Bronchial epithelial cell (primary cell): ENCODE measurements at regions not wholly inside any gene's neighbourhood (a gene's known extent, or its start where the extent isn't known, plus 50 kb on each side); places are given as distances from the start of the nearest gene placed in this dataset.
A peak's percentile ranks its signal among the peaks of the same experiment; 100 is the strongest.

Source experiments
- DNase-seq: peaks from one replicate; pipeline ENCODE4 v3.0.0-alpha.2; 2010; ENCODE audit warnings: low read depth
- FAIRE-seq: peaks from 2 replicates; lab custom pipeline; 2011; peaks lifted over from hg19 to GRCh38; lab: Jason Lieb, UNC
- H3K27me3 ChIP-seq: 2 replicates; pipeline ENCODE4 v1.5.1; 2011; ENCODE audit warnings: low read length; ENCODE audit not compliant: control insufficient read depth, insufficient read depth
- H3K36me3 ChIP-seq: 2 replicates; pipeline ENCODE4 v1.5.1; 2011; ENCODE audit warnings: low read length; ENCODE audit not compliant: control insufficient read depth, insufficient read depth
- H3K4me3 ChIP-seq: 2 replicates; pipeline ENCODE4 v1.5.1; 2011; ENCODE audit warnings: mild to moderate bottlenecking, low read depth, low read length, control low read depth
- CTCF ChIP-seq: IDR thresholded peaks from 2 replicates; pipeline ENCODE4 v1.5.1; 2011; ENCODE audit warnings: mild to moderate bottlenecking, moderate library complexity, low read length, control low read depth, inconsistent platforms; ENCODE audit not compliant: insufficient read depth, severe bottlenecking

- no peak for TF ChIP-seq CTCF
Observed at GRCh38 chr1:213714645-213715044, 273.1 kb upstream of the PROX1 start.

DNA sequence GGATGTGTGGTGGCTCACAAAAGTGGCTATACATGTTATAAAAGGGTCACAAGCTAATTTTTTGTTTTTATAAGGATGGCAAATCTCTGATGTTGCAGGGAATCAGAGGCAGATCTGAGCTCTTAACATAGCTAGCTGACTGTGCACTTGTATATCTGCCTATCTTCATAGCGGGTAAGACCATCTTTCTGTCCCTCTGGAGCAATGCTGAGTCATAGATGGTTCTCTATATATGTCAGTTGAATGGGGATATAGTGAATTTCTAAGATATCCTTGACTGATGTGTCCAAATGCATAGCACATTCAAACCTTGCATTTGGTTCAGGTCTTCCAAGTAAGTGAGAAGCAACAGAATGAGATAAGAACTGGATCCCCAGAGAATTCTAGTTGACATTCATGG, 272.6 kb upstream of the PROX1 start:
- Histone ChIP-seq H3K4me3 (no peak overlapping the region), H3K36me3 (no peaks in the 10 kb centered on the region), H3K27me3 (no peaks in the 10 kb centered on the region)
- DNase-seq = no peak
- no peak for FAIRE-seq
- no peak for TF ChIP-seq CTCF

More at GRCh38 chr1:213714645-213715044, 273.1 kb upstream of the PROX1 start:
- FAIRE-seq (peak; percentile 23), DNase-seq (no peak)
- no peaks in the 10 kb centered on the region for H3K27me3 ChIP-seq
- H3K36me3 ChIP-seq = no peaks in the 10 kb centered on the region
- H3K4me3 ChIP-seq = no peak overlapping the region

DNA sequence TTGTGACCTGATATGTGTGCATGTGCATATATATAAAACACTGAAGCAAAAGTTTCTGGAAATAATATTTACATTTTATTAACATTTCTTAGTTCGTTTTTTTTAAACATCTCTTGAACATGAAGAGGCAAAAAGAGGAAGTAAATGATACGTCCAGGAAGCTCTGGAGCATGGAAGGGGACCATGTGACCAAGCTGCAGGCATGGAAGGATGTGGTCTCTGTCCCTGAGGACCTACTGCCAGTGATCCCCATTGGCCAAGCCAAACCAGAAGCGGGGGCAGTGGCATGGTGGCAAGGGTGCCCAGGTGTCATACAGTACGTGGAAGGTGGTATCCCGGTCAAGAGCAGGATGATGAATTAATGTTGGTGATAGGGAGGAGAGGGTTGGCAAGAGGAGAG, 268.3 kb upstream of the PROX1 start:
- DNase-seq (no peak), FAIRE-seq (no peak)
- TF ChIP-seq CTCF = no peak
- no peak overlapping the region for H3K4me3 ChIP-seq
- H3K36me3 ChIP-seq = no peaks in the 10 kb centered on the region
- H3K27me3 ChIP-seq = no peaks in the 10 kb centered on the region

- TF ChIP-seq CTCF = no peak
- H3K36me3 ChIP-seq = no peaks in the 10 kb centered on the region
- H3K4me3 ChIP-seq = no peak overlapping the region
- FAIRE-seq (no peak), DNase-seq (no peak)
- H3K27me3 ChIP-seq = no peaks in the 10 kb centered on the region
Observed at GRCh38 chr1:213720032-213720431, 267.7 kb upstream of the PROX1 start.

- Histone ChIP-seq H3K4me3 (no peak overlapping the region), H3K36me3 (no peaks in the 10 kb centered on the region), H3K27me3 (no peaks in the 10 kb centered on the region)
- no peak for TF ChIP-seq CTCF
- DNase-seq (no peak), FAIRE-seq (no peak)
Observed at GRCh38 chr1:213723187-213723586, 264.6 kb upstream of the PROX1 start.
